ENCODE measurements at regions not wholly inside any gene's neighbourhood (a gene's known extent, or its start where the extent isn't known, plus 50 kb on each side); places are given as distances from the start of the nearest gene placed in this dataset.

- TF ChIP-seq CTCF (IDR thresholded peaks at IDR 0.05) (no peak), POLR2A (IDR thresholded peaks at IDR 0.05) (no peak)
Observed at GRCh38 chr10:113259576-113260226, 293.2 kb upstream of the HABP2 start.

All from right lobe of liver (tissue), 4 donors.